Activated CD4-positive, alpha-beta T cell treated with anti-CD3 and anti-CD28 coated beads for 48 hours (primary cell): ENCODE measurements at regions not wholly inside any gene's neighbourhood (a gene's known extent, or its start where the extent isn't known, plus 50 kb on each side); places are given as distances from the start of the nearest gene placed in this dataset.

ENCODE experiments used
- DNase-seq: peaks from one replicate; pipeline ENCODE4 v3.0.0-alpha.2; 2020

- no peak for DNase-seq
Observed at GRCh38 chr20:60331688-60332300, 373.6 kb downstream of the CDH26 start.

GRCh38 chr20:60332523-60332922, 374.3 kb downstream of the CDH26 start:
- DNase-seq: no peak

GRCh38 chr20:60334911-60335310, 376.7 kb downstream of the CDH26 start:
- no peak for DNase-seq

- no peak for DNase-seq
Observed at GRCh38 chr20:60338556-60338955, 380.3 kb downstream of the CDH26 start.

GRCh38 chr20:60339738-60340137, 381.5 kb downstream of the CDH26 start:
- no peak for DNase-seq

GRCh38 chr20:60340232-60340631, 382.0 kb downstream of the CDH26 start:
- no peak for DNase-seq

- DNase-seq: no peak
Observed at GRCh38 chr20:60341062-60341461, 382.8 kb downstream of the CDH26 start.

- no peak for DNase-seq
Observed at GRCh38 chr20:60345106-60345505, 386.9 kb downstream of the CDH26 start.

GRCh38 chr20:60349418-60349817, 391.2 kb downstream of the CDH26 start:
- DNase-seq: no peak

GRCh38 chr20:60352017-60352416, 393.8 kb downstream of the CDH26 start:
- no peak for DNase-seq

GRCh38 chr20:60352596-60352995, 394.4 kb downstream of the CDH26 start:
- DNase-seq: no peak

- no peak for DNase-seq
Observed at GRCh38 chr20:60354024-60354580, 395.9 kb downstream of the CDH26 start.

GRCh38 chr20:60358101-60358500, 399.9 kb downstream of the CDH26 start:
- DNase-seq: no peak

- no peak for DNase-seq
Observed at GRCh38 chr20:60359010-60359409, 400.8 kb downstream of the CDH26 start.

- DNase-seq: no peak
Observed at GRCh38 chr20:60361761-60362395, 403.7 kb downstream of the CDH26 start.

- DNase-seq: no peak
Observed at GRCh38 chr20:60362531-60362930, 404.3 kb downstream of the CDH26 start.

GRCh38 chr20:60363698-60364097, 405.5 kb downstream of the CDH26 start:
- no peak for DNase-seq

- DNase-seq: no peak
Observed at GRCh38 chr20:60365064-60365666, 406.9 kb downstream of the CDH26 start.

- no peak for DNase-seq
Observed at GRCh38 chr20:60365882-60366281, 407.7 kb downstream of the CDH26 start.

GRCh38 chr20:60371384-60371783, 413.2 kb downstream of the CDH26 start:
- no peak for DNase-seq

- no peak for DNase-seq
Observed at GRCh38 chr20:60372275-60372674, 414.1 kb downstream of the CDH26 start.

GRCh38 chr20:60372822-60373221, 414.6 kb downstream of the CDH26 start:
- DNase-seq: no peak

- no peak for DNase-seq
Observed at GRCh38 chr20:60378620-60379019, 420.4 kb downstream of the CDH26 start.
